GM10266 (cell line): ENCODE measurements at regions not wholly inside any gene's neighbourhood (a gene's known extent, or its start where the extent isn't known, plus 50 kb on each side); places are given as distances from the start of the nearest gene placed in this dataset.

Experiments used
- DNase-seq: peaks from one replicate; pipeline ENCODE4 v3.0.0; 2012; ENCODE audit errors: extremely low spot score
- CTCF ChIP-seq: IDR thresholded peaks from 2 replicates; pipeline ENCODE4 v1.5.1; 2012; ENCODE audit warnings: mild to moderate bottlenecking, low read depth; ENCODE audit not compliant: control insufficient read depth, insufficient read depth; ENCODE audit errors: missing control alignments

- no peak for TF ChIP-seq CTCF
- no peak for DNase-seq
These were observed 72.1 kb upstream of the ATP2C1 start for GRCh38 chr3:130821806-130822205.

GRCh38 chr3:130823241-130823884 lies 70.5 kb upstream of the ATP2C1 start:
- no peak for DNase-seq
- no peak for TF ChIP-seq CTCF

- DNase-seq: no peak
- no peak for TF ChIP-seq CTCF
These were observed 69.9 kb upstream of the ATP2C1 start for GRCh38 chr3:130823996-130824395.

- TF ChIP-seq CTCF: no peak
These were observed 68.1 kb upstream of the ATP2C1 start for GRCh38 chr3:130825762-130826299.

GRCh38 chr3:130826516-130827182 lies 67.2 kb upstream of the ATP2C1 start:
- no peak for DNase-seq
- TF ChIP-seq CTCF: no peak

More at GRCh38 chr3:130825762-130826299, 68.1 kb upstream of the ATP2C1 start:
- DNase-seq: no peak

GRCh38 chr3:130827486-130827885 lies 66.4 kb upstream of the ATP2C1 start:
- no peak for TF ChIP-seq CTCF
- no peak for DNase-seq
